Endothelial cell of umbilical vein (primary cell): ENCODE measurements at regions not wholly inside any gene's neighbourhood (a gene's known extent, or its start where the extent isn't known, plus 50 kb on each side); places are given as distances from the start of the nearest gene placed in this dataset.

ENCODE experiments used
- BruUV-seq: library from RNA; stranded (reverse); fragments of 400-500 nt; replicated peaks from 2 replicates; lab custom pipeline; 2021; lab: Mats Ljungman, UMichigan
- CTCF ChIA-PET: fragments of 300-600, 350-600 bp; sonication (Branson Sonifier 250); formaldehyde crosslinking; loops from one replicate; lab custom pipeline; 2021; ENCODE audit warnings: antibody characterized with exemption, inconsistent platforms; lab: Charles Lee
- POLR2A ChIA-PET: fragments of 300-600, 350-600 bp; sonication (Branson Sonifier 250); formaldehyde crosslinking; loops from one replicate; lab custom pipeline; 2021; ENCODE audit warnings: antibody characterized with exemption, inconsistent platforms; lab: Charles Lee
- DNase-seq: peaks from one replicate; pipeline ENCODE4 v3.0.0-alpha.2; 2011; ENCODE audit warnings: low read depth, low spot score
- FAIRE-seq: peaks from 2 replicates; lab custom pipeline; 2011; peaks lifted over from hg19 to GRCh38; lab: Jason Lieb, UNC
- H2AFZ ChIP-seq: 2 replicates; pipeline ENCODE4 v1.6.0; 2012; ENCODE audit warnings: low read depth, low read length, control low read depth, inconsistent platforms
- H3K27ac ChIP-seq: 2 replicates; pipeline ENCODE4 v1.5.1; 2011; ENCODE audit warnings: low read depth, mild to moderate bottlenecking, control low read depth, low read length, moderate library complexity; ENCODE audit not compliant: insufficient read depth
- H3K27me3 ChIP-seq, 2 experiments: 2 replicates each; pipeline versions ENCODE4 v1.6.0 to v1.6.1; 2011; ENCODE audit warnings: low read length in 2 of 2, mixed read lengths in 1 of 2; ENCODE audit not compliant: control insufficient read depth in 2 of 2, insufficient read depth in 2 of 2
- H3K36me3 ChIP-seq, 2 experiments: 2 replicates in 1 of 2; 3 replicates in 1 of 2; pipeline ENCODE4 v1.5.1; 2011; ENCODE audit warnings: low read length in 2 of 2, mild to moderate bottlenecking in 1 of 2, moderate library complexity in 1 of 2; ENCODE audit not compliant: control insufficient read depth in 2 of 2, insufficient read depth in 2 of 2; ENCODE audit errors: extremely low read depth in 1 of 2
- H3K4me1 ChIP-seq: 3 replicates; pipeline ENCODE4 v1.5.1; 2011; ENCODE audit warnings: mild to moderate bottlenecking, low read length; ENCODE audit not compliant: control insufficient read depth, insufficient read depth; ENCODE audit errors: extremely low read depth
- H3K4me2 ChIP-seq: 2 replicates; pipeline ENCODE4 v1.6.1; 2011; ENCODE audit warnings: low read length, control low read depth, mixed read lengths; ENCODE audit not compliant: insufficient read depth
- H3K4me3 ChIP-seq, 3 experiments: fragments of 200-600 bp in 1 of 3; sonication (generic), shearing (Covaris generic) in 1 of 3; replicated peaks in 1 of 3; 2 replicates each; pipeline ENCODE4 v1.5.1; 2011 to 2016; ENCODE audit warnings: control low read depth in 3 of 3, low read length in 3 of 3, mild to moderate bottlenecking in 2 of 3, inconsistent platforms in 1 of 3, low read depth in 1 of 3, moderate library complexity in 1 of 3; ENCODE audit not compliant: insufficient read depth in 1 of 3
- H3K79me2 ChIP-seq: 2 replicates; pipeline ENCODE4 v1.6.0; 2012; ENCODE audit warnings: low read length, inconsistent platforms; ENCODE audit not compliant: control insufficient read depth, insufficient read depth
- H3K9ac ChIP-seq: replicated peaks from 2 replicates; pipeline ENCODE3; 2011; ENCODE audit warnings: low read length, control low read depth; ENCODE audit not compliant: insufficient read depth; ENCODE audit errors: extremely low read depth
- H3K9me1 ChIP-seq: replicated peaks from 3 replicates; pipeline ENCODE4 v1.6.0; 2011; ENCODE audit warnings: mild to moderate bottlenecking, low read length; ENCODE audit not compliant: control insufficient read depth, insufficient read depth; ENCODE audit errors: extremely low read depth
- H3K9me3 ChIP-seq: replicated peaks from 2 replicates; pipeline ENCODE4 v1.5.1; 2012; ENCODE audit warnings: low read length, inconsistent platforms; ENCODE audit not compliant: control insufficient read depth, insufficient read depth
- H4K20me1 ChIP-seq: replicated peaks from 2 replicates; pipeline ENCODE3; 2011; ENCODE audit warnings: mild to moderate bottlenecking, low read length; ENCODE audit not compliant: control insufficient read depth, insufficient read depth; ENCODE audit errors: extremely low read depth
- EZH2 ChIP-seq: IDR thresholded peaks from 2 replicates; pipeline ENCODE4 v1.6.1; 2012; ENCODE audit warnings: borderline replicate concordance, low read depth, mild to moderate bottlenecking, moderate library complexity, low read length, inconsistent platforms; ENCODE audit not compliant: severe bottlenecking
- FOS ChIP-seq: IDR thresholded peaks from 2 replicates; pipeline ENCODE4 v1.6.1; 2011; ENCODE audit warnings: mild to moderate bottlenecking, low read length, moderate library complexity, borderline replicate concordance; ENCODE audit not compliant: insufficient read depth
- GATA2 ChIP-seq: IDR thresholded peaks from 2 replicates; pipeline ENCODE4 v1.7.0; 2011; ENCODE audit warnings: low read depth, mild to moderate bottlenecking, moderate library complexity, mixed read lengths, low read length; ENCODE audit not compliant: insufficient read length, insufficient read depth
- JUN ChIP-seq: IDR thresholded peaks from 2 replicates; pipeline ENCODE4 v1.6.1; 2011; ENCODE audit warnings: borderline replicate concordance, low read depth; ENCODE audit not compliant: insufficient read length, insufficient read depth
- MYC ChIP-seq: IDR thresholded peaks from one replicate; pipeline ENCODE4 v1.6.1; 2011; ENCODE audit warnings: mild to moderate bottlenecking, low read depth, low read length
- POLR2A ChIP-seq: IDR thresholded peaks from 2 replicates; pipeline ENCODE4 v1.6.1; 2012; ENCODE audit warnings: low read depth, mild to moderate bottlenecking, control low read depth, low read length
- dilution Hi-C: fragments of 300-500 bp; cut with MboI; formaldehyde crosslinking; loops from one replicate; pipeline ENCODE4 v1.15.0; 2019; ENCODE audit warnings: low sequenced_read_pairs; ENCODE audit not compliant: extremely low pct_ligation_motif_present
- intact Hi-C: fragments of 100-400 bp; cut with micrococcal nuclease; formaldehyde crosslinking; loops from one replicate; pipeline ENCODE4 v1.10.0; 2022
- TF ChIP-seq, protein P1 (sequence below): IDR thresholded peaks from 2 replicates; pipeline ENCODE4 v1.6.1; 2011; ENCODE audit not compliant: insufficient read depth, insufficient read length
- TF ChIP-seq, protein P2 (sequence below), 2 donors: IDR thresholded peaks; 1 replicate in 1 of 2; 2 replicates in 1 of 2; pipeline ENCODE4 v1.5.1; 2011; ENCODE audit warnings: low read length in 2 of 2, mild to moderate bottlenecking in 2 of 2, moderate library complexity in 2 of 2, control low read depth in 1 of 2, inconsistent platforms in 1 of 2, low read depth in 1 of 2; ENCODE audit not compliant: insufficient read depth in 1 of 2; ENCODE audit errors: extremely low read depth in 1 of 2

DNA sequence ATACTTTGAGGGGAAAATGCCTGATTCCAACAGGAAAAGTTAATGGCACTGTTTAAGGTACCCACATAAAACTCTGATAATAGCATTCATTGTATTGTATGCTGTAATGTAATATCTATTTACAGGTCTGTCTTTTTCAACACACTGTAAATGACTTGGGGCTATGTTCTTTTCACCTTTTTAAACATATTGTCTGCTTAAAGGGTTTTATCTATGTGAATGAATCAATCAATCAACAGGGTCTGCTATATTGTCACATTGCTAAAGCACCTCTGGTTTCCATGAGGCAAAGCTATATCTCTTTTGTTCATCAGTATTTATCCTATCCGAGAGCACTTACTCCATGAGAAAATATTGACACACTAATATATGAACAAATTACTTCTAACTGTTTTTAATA lies 288.0 kb downstream of the SLC6A15 start:
- Histone ChIP-seq H3K79me2 (no peaks in the 10 kb centered on the region), H3K27ac (no peak overlapping the region), H3K9me3 (no peaks in the 10 kb centered on the region), H3K9ac (no peak overlapping the region), H4K20me1 (no peaks in the 10 kb centered on the region), H3K27me3 (no peaks in the 10 kb centered on the region), H3K4me3 (no peak overlapping the region), H2AFZ (no peak overlapping the region), H3K36me3 (no peaks in the 10 kb centered on the region), H3K4me1 (no peaks in the 10 kb centered on the region), H3K9me1 (no peaks in the 10 kb centered on the region), H3K4me2 (no peak overlapping the region)
- no TSS peak for BruUV-seq
- CTCF ChIA-PET: no interaction called here
- no peak for TF ChIP-seq FOS
- TF ChIP-seq JUN: no peak
- DNase-seq: no peak
- no peak for FAIRE-seq
- dilution Hi-C loops (no loop called here), intact Hi-C loops (no loop called here)
- POLR2A ChIA-PET: no interaction called here

DNA sequence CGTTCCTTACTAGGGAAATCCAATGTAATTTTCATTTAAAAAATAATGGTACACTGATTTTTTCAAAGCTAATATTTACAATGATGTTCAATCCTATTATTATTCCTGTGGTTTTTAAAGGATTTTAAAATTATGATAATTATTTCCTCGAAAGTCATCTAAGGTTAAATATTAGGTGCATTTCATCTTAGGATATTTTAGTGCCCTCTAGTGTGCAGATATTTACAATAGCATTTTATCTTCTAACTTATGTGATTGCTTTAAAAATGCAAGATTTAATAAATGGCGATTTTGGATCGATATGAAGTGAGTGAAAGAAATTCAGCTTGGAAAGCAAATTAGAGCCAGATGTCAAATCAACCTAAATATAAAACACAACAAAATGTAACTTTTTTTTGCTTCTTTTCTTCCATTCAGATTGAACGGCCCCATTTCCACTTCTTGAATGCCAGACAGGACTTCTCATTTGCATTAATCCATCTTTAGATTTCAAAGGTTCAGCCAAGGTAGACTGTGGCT lies 293.5 kb downstream of the SLC6A15 start:
- DNase-seq: no peak
- intact Hi-C loops: no loop called here
- POLR2A ChIA-PET: no interaction called here
- no peaks in the 10 kb centered on the region for H3K9me3 ChIP-seq
- no peak overlapping the region for H2AFZ ChIP-seq
- dilution Hi-C loops: no loop called here
- no peak overlapping the region for H3K9ac ChIP-seq
- H4K20me1 ChIP-seq: no peaks in the 10 kb centered on the region
- H3K4me3 ChIP-seq: no peak overlapping the region
- H3K9me1 ChIP-seq: no peaks in the 10 kb centered on the region
- H3K27me3 ChIP-seq: no peaks in the 10 kb centered on the region
- FAIRE-seq: no peak
- no TSS peak for BruUV-seq
- TF ChIP-seq, protein P1, sequence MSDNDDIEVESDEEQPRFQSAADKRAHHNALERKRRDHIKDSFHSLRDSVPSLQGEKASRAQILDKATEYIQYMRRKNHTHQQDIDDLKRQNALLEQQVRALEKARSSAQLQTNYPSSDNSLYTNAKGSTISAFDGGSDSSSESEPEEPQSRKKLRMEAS: no peak
- TF ChIP-seq EZH2 (no peak), MYC (no peak), POLR2A (no peak), FOS (no peak), GATA2 (no peak)
- TF ChIP-seq, protein P2, sequence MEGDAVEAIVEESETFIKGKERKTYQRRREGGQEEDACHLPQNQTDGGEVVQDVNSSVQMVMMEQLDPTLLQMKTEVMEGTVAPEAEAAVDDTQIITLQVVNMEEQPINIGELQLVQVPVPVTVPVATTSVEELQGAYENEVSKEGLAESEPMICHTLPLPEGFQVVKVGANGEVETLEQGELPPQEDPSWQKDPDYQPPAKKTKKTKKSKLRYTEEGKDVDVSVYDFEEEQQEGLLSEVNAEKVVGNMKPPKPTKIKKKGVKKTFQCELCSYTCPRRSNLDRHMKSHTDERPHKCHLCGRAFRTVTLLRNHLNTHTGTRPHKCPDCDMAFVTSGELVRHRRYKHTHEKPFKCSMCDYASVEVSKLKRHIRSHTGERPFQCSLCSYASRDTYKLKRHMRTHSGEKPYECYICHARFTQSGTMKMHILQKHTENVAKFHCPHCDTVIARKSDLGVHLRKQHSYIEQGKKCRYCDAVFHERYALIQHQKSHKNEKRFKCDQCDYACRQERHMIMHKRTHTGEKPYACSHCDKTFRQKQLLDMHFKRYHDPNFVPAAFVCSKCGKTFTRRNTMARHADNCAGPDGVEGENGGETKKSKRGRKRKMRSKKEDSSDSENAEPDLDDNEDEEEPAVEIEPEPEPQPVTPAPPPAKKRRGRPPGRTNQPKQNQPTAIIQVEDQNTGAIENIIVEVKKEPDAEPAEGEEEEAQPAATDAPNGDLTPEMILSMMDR (IDR thresholded peaks at IDR 0.05; ENCODE audit: extremely low read depth in 1 of 2, insufficient read depth in 1 of 2, low read depth in 1 of 2, low read length in 2 of 2): peak in 1 of 2 donors; percentile 11
- no peaks in the 10 kb centered on the region for H3K79me2 ChIP-seq
- no peak overlapping the region for H3K27ac ChIP-seq
- CTCF ChIA-PET: no interaction called here
- no peaks in the 10 kb centered on the region for H3K4me1 ChIP-seq
- H3K36me3 ChIP-seq: no peaks in the 10 kb centered on the region
- no peak overlapping the region for H3K4me2 ChIP-seq
